ENCODE measurements at regions not wholly inside any gene's neighbourhood (a gene's known extent, or its start where the extent isn't known, plus 50 kb on each side); places are given as distances from the start of the nearest gene placed in this dataset.

- TF ChIP-seq CTCF (IDR thresholded peaks at IDR 0.05; ENCODE audit: low read depth, low read length, missing input control) (no peak), FOXA1 (IDR thresholded peaks at IDR 0.05) (no peak), SP1 (IDR thresholded peaks at IDR 0.05) (no peak), HNF4A (conservative IDR thresholded peaks at IDR 0.05) (no peak), ATF3 (IDR thresholded peaks at IDR 0.05) (no peak)
These were observed 91.9 kb upstream of the PPP1R2C start (continued) for GRCh38 chrX:42869659-42870476.

- Histone ChIP-seq H3K27me3 (ENCODE audit: control insufficient read depth in 4 of 4, insufficient read depth in 4 of 4, low read length in 3 of 4) (no peaks in the 10 kb centered on the region), H3K27ac (ENCODE audit: low read depth in 1 of 2, low read length in 2 of 2) (no peak overlapping the region), H3K4me3 (ENCODE audit: low read depth in 1 of 3, low read length in 3 of 3) (no peak overlapping the region), H3K9ac (ENCODE audit: low read depth in 1 of 2, low read length in 2 of 2) (no peak overlapping the region), H3K36me3 (ENCODE audit: control insufficient read depth in 4 of 4, insufficient read depth in 3 of 4, low read depth in 1 of 4, low read length in 3 of 4) (no peaks in the 10 kb centered on the region), H3K4me1 (ENCODE audit: control insufficient read depth in 4 of 4, insufficient read depth in 4 of 4, low read length in 3 of 4) (no peaks in the 10 kb centered on the region), H3K9me3 (ENCODE audit: control insufficient read depth in 4 of 4, low read length in 3 of 4) (no peaks in the 10 kb centered on the region)
- TF ChIP-seq GABPA (IDR thresholded peaks at IDR 0.05 in 1 of 2, conservative IDR thresholded peaks at IDR 0.05 in 1 of 2) = no peak
- no peak for TF ChIP-seq FOXA1 (IDR thresholded peaks at IDR 0.05)
- DNase-seq (ENCODE audit: low spot score) = no peak
These were observed 108.6 kb upstream of the PPP1R2C start for GRCh38 chrX:42886519-42886918.

GRCh38 chrX:42900947-42901346 lies 123.0 kb upstream of the PPP1R2C start:
- WGBS = 34% methylated on average over 1 of the region's 1 CpG
- Histone ChIP-seq H3K9me3 (ENCODE audit: control insufficient read depth in 4 of 4, low read length in 3 of 4) (no peaks in the 10 kb centered on the region), H3K4me3 (ENCODE audit: low read depth in 1 of 3, low read length in 3 of 3) (no peak overlapping the region), H3K27me3 (ENCODE audit: control insufficient read depth in 4 of 4, insufficient read depth in 4 of 4, low read length in 3 of 4) (no peaks in the 10 kb centered on the region), H3K36me3 (ENCODE audit: control insufficient read depth in 4 of 4, insufficient read depth in 3 of 4, low read depth in 1 of 4, low read length in 3 of 4) (no peaks in the 10 kb centered on the region), H3K27ac (ENCODE audit: low read depth in 1 of 2, low read length in 2 of 2) (no peak overlapping the region), H3K9ac (ENCODE audit: low read depth in 1 of 2, low read length in 2 of 2) (no peak overlapping the region), H3K4me1 (ENCODE audit: control insufficient read depth in 4 of 4, insufficient read depth in 4 of 4, low read length in 3 of 4) (no peaks in the 10 kb centered on the region)
- no peak for TF ChIP-seq CTCF (IDR thresholded peaks at IDR 0.05; ENCODE audit: low read depth, low read length, missing input control)
- no peak for TF ChIP-seq JUND (IDR thresholded peaks at IDR 0.05)
- no peak for TF ChIP-seq TAF1 (conservative IDR thresholded peaks at IDR 0.05)
- no peak for TF ChIP-seq MAX (IDR thresholded peaks at IDR 0.05)
- no peak for TF ChIP-seq SP1 (IDR thresholded peaks at IDR 0.05)
- TF ChIP-seq NR2F2 (IDR thresholded peaks at IDR 0.05) = no peak
- no peak for TF ChIP-seq ZBTB33 (IDR thresholded peaks at IDR 0.05)
- no peak for TF ChIP-seq FOXA1 (IDR thresholded peaks at IDR 0.05)
- no peak for TF ChIP-seq ATF3 (IDR thresholded peaks at IDR 0.05)
- no peak for TF ChIP-seq HNF4A (conservative IDR thresholded peaks at IDR 0.05)
- TF ChIP-seq RXRA (IDR thresholded peaks at IDR 0.05) = no peak
- no peak for TF ChIP-seq RAD21 (IDR thresholded peaks at IDR 0.05)
- no peak for TF ChIP-seq YY1 (IDR thresholded peaks at IDR 0.05)
- no peak for TF ChIP-seq HNF4G (IDR thresholded peaks at IDR 0.05)
- no peak for TF ChIP-seq GABPA (IDR thresholded peaks at IDR 0.05 in 1 of 2, conservative IDR thresholded peaks at IDR 0.05 in 1 of 2)
- no peak for TF ChIP-seq EGR1 (IDR thresholded peaks at IDR 0.05; ENCODE audit: low read depth in 2 of 2)
- no peak for TF ChIP-seq FOXA2 (IDR thresholded peaks at IDR 0.05)
- no peak for DNase-seq (ENCODE audit: low spot score)

Measured in liver (tissue), 8 donors.